Testis (tissue), 2 donors: ENCODE measurements at regions not wholly inside any gene's neighbourhood (a gene's known extent, or its start where the extent isn't known, plus 50 kb on each side); places are given as distances from the start of the nearest gene placed in this dataset.

Experiments
- POLR2A ChIP-seq: fragments of 450-650 bp; IDR thresholded peaks from one replicate; pipeline ENCODE4 v1.6.1; 2017; ENCODE audit warnings: antibody characterized with exemption, mild to moderate bottlenecking, moderate library complexity
- TF ChIP-seq, protein P1 (sequence below), 3 experiments: fragments of 450-650 bp in 2 of 3; fragments of 200-600 bp in 1 of 3; sonication (generic) in 1 of 3; IDR thresholded peaks; one replicate each; pipeline ENCODE4 v1.5.1; 2016 to 2019; ENCODE audit warnings: antibody characterized with exemption in 3 of 3, mild to moderate bottlenecking in 2 of 3, moderate library complexity in 1 of 3

DNA sequence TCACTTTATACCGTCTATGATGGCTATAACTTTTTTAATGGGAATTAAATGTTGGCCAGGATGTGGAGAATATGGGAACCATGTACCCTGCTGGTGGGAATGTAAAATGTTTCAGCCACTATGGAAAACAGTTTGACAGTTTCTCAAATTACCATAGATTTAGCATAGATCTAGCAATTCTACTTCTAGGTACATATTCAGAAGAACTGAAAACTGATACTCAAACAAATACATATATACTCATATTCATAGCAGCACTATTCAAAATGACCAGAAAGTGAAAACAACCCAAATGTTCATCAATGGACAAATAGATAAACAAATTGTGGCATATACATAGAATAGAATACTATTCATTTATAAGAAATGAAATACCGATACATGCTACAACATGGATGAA is 539.4 kb downstream of the IGSF11 start:
- TF ChIP-seq, protein P1, sequence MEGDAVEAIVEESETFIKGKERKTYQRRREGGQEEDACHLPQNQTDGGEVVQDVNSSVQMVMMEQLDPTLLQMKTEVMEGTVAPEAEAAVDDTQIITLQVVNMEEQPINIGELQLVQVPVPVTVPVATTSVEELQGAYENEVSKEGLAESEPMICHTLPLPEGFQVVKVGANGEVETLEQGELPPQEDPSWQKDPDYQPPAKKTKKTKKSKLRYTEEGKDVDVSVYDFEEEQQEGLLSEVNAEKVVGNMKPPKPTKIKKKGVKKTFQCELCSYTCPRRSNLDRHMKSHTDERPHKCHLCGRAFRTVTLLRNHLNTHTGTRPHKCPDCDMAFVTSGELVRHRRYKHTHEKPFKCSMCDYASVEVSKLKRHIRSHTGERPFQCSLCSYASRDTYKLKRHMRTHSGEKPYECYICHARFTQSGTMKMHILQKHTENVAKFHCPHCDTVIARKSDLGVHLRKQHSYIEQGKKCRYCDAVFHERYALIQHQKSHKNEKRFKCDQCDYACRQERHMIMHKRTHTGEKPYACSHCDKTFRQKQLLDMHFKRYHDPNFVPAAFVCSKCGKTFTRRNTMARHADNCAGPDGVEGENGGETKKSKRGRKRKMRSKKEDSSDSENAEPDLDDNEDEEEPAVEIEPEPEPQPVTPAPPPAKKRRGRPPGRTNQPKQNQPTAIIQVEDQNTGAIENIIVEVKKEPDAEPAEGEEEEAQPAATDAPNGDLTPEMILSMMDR (IDR thresholded peaks at IDR 0.05), result no peak
- no peak for TF ChIP-seq POLR2A
